Esophagus muscularis mucosa (tissue), 3 donors: ENCODE measurements at regions not wholly inside any gene's neighbourhood (a gene's known extent, or its start where the extent isn't known, plus 50 kb on each side); places are given as distances from the start of the nearest gene placed in this dataset.

ENCODE experiments used
- CTCF ChIP-seq, 3 experiments: fragments of 200-600 bp in 2 of 3; fragments of 450-650 bp in 1 of 3; sonication (generic) in 2 of 3; IDR thresholded peaks; one replicate each; pipeline ENCODE4 v1.5.1; 2017 to 2019; ENCODE audit warnings: antibody characterized with exemption in 3 of 3, mild to moderate bottlenecking in 2 of 3, moderate library complexity in 1 of 3
- POLR2A ChIP-seq: fragments of 450-650 bp; IDR thresholded peaks from one replicate; pipeline ENCODE4 v1.6.1; 2017; ENCODE audit warnings: antibody characterized with exemption, moderate library complexity, mild to moderate bottlenecking, low read depth

- no peak for TF ChIP-seq POLR2A
- no peak for TF ChIP-seq CTCF (IDR thresholded peaks at IDR 0.05)
Observed at GRCh38 chr11:24286238-24286637, 210.6 kb upstream of the LUZP2 start.
